ENCODE measurements at regions not wholly inside any gene's neighbourhood (a gene's known extent, or its start where the extent isn't known, plus 50 kb on each side); places are given as distances from the start of the nearest gene placed in this dataset.

- Histone ChIP-seq H3K27me3 (ENCODE audit: low read depth, low read length) (peaks cover 15% of the 10 kb centered on the region), H3K4me2 (ENCODE audit: low read length) (peak overlapping the region; percentile 47), H3K9ac (ENCODE audit: low read length) (no peak overlapping the region), H3K27ac (ENCODE audit: low read length) (no peak overlapping the region), H3K4me3 (ENCODE audit: low read length) (no peak overlapping the region), H4K20me1 (ENCODE audit: insufficient read depth, low read length) (no peaks in the 10 kb centered on the region), H2AFZ (ENCODE audit: low read depth, low read length) (no peak overlapping the region), H3K79me2 (ENCODE audit: low read length) (no peaks in the 10 kb centered on the region), H3K4me1 (ENCODE audit: low read length) (peaks cover 40% of the 10 kb centered on the region), H3K36me3 (replicated peaks; ENCODE audit: low read depth, low read length) (no peaks in the 10 kb centered on the region), H3K9me3 (ENCODE audit: insufficient read depth, low read length) (no peaks in the 10 kb centered on the region)
- no peak for TF ChIP-seq EZH2phosphoT487 (IDR thresholded peaks at IDR 0.05; ENCODE audit: low read depth)
- TF ChIP-seq CTCF (IDR thresholded peaks at IDR 0.05; ENCODE audit: low read depth, low read length) = peak; percentile 65
These were observed 118.5 kb upstream of the SHISA3 start for GRCh38 chr4:42278709-42279324.

- Histone ChIP-seq H3K79me2 (ENCODE audit: low read length) (no peaks in the 10 kb centered on the region), H3K27me3 (ENCODE audit: low read depth, low read length) (peaks cover 15% of the 10 kb centered on the region), H2AFZ (ENCODE audit: low read depth, low read length) (peak overlapping the region; percentile 80), H3K9me3 (ENCODE audit: insufficient read depth, low read length) (no peaks in the 10 kb centered on the region), H3K4me2 (ENCODE audit: low read length) (peak overlapping the region; percentile 80), H4K20me1 (ENCODE audit: insufficient read depth, low read length) (no peaks in the 10 kb centered on the region), H3K4me1 (ENCODE audit: low read length) (peaks cover 46% of the 10 kb centered on the region), H3K27ac (ENCODE audit: low read length) (no peak overlapping the region), H3K4me3 (ENCODE audit: low read length) (peak overlapping the region; percentile 78), H3K9ac (ENCODE audit: low read length) (peak overlapping the region; percentile 48), H3K36me3 (replicated peaks; ENCODE audit: low read depth, low read length) (no peaks in the 10 kb centered on the region)
- TF ChIP-seq CTCF (IDR thresholded peaks at IDR 0.05; ENCODE audit: low read depth, low read length) = peak; percentile 79
- TF ChIP-seq EZH2phosphoT487 (IDR thresholded peaks at IDR 0.05; ENCODE audit: low read depth) = no peak
These were observed 116.8 kb upstream of the SHISA3 start for GRCh38 chr4:42280327-42281095.

- Histone ChIP-seq H4K20me1 (ENCODE audit: insufficient read depth, low read length) (no peaks in the 10 kb centered on the region), H3K27ac (ENCODE audit: low read length) (no peak overlapping the region), H3K79me2 (ENCODE audit: low read length) (no peaks in the 10 kb centered on the region), H3K4me1 (ENCODE audit: low read length) (peaks cover 46% of the 10 kb centered on the region), H3K9ac (ENCODE audit: low read length) (no peak overlapping the region; the same call in 1 of the 2 replicates), H3K27me3 (ENCODE audit: low read depth, low read length) (peaks cover 15% of the 10 kb centered on the region), H3K4me3 (ENCODE audit: low read length) (peak overlapping the region; percentile 78), H3K9me3 (ENCODE audit: insufficient read depth, low read length) (no peaks in the 10 kb centered on the region), H3K4me2 (ENCODE audit: low read length) (peak overlapping the region; percentile 80), H2AFZ (ENCODE audit: low read depth, low read length) (peak overlapping the region; percentile 27; the same call in 1 of the 2 replicates), H3K36me3 (replicated peaks; ENCODE audit: low read depth, low read length) (no peaks in the 10 kb centered on the region)
- TF ChIP-seq EZH2phosphoT487 (IDR thresholded peaks at IDR 0.05; ENCODE audit: low read depth) (no peak), CTCF (IDR thresholded peaks at IDR 0.05; ENCODE audit: low read depth, low read length) (no peak)
These were observed 115.8 kb upstream of the SHISA3 start for GRCh38 chr4:42281324-42282020.
